Spleen (tissue), 7 donors: ENCODE measurements at regions not wholly inside any gene's neighbourhood (a gene's known extent, or its start where the extent isn't known, plus 50 kb on each side); places are given as distances from the start of the nearest gene placed in this dataset.

Experiments
- CTCF ChIP-seq, 11 experiments: fragments of 200-600 bp in 7 of 11; fragments of 450-650 bp in 4 of 11; sonication (generic) in 4 of 11; IDR thresholded peaks in 8 of 11; conservative IDR thresholded peaks in 3 of 11; 1 replicate in 7 of 11; 2 replicates in 4 of 11; pipeline versions ENCODE4 v1.4.0 to v1.8.0; 2016 to 2021; ENCODE audit warnings: antibody characterized with exemption in 11 of 11, inconsistent platforms in 4 of 11, mild to moderate bottlenecking in 1 of 11
- POLR2A ChIP-seq, 3 donors: fragments of 450-650 bp; IDR thresholded peaks; one replicate each; pipeline ENCODE4 v1.5.1; 2017; ENCODE audit warnings: antibody characterized with exemption in 3 of 3, mild to moderate bottlenecking in 1 of 3
- POLR2AphosphoS5 ChIP-seq, 3 donors: sonication (generic); formaldehyde crosslinking; IDR thresholded peaks; one replicate each; pipeline ENCODE4 v1.5.1; 2017; ENCODE audit warnings: antibody characterized with exemption in 3 of 3
- donor health status: DM: no; HTN: no; CAD: no; lungs with moderate emphysema.
- donor health status: DM: no; HTN: no; CAD: no.
- donor health status: DM: no; HTN: no; CAD: no.

DNA sequence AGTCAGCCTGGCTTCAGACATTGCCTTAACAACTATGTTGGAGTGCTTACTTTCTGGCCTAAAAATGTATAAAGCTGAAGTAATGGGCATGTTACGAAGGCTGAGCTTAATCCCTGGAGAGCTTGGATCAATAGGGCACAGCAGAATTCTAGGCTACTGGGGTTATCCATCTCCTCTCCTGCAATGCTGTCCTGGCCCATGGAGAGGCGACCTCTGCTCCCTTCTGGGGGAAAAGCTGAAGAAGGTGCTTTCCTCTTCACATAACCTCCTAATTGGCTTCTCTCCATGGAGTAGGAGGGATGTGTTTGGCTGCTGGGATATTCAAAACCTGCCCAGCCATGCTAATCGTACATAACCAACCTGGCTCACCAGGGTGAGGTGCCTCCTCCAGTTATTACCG lies 403.5 kb downstream of the DMRT2 start:
- TF ChIP-seq CTCF (IDR thresholded peaks at IDR 0.05 in 8 of 11, conservative IDR thresholded peaks at IDR 0.05 in 3 of 11): no peak
- no peak for TF ChIP-seq POLR2A (IDR thresholded peaks at IDR 0.05)
- no peak for TF ChIP-seq POLR2AphosphoS5 (IDR thresholded peaks at IDR 0.05)
